NCI-H526 (cell line): ENCODE measurements at regions not wholly inside any gene's neighbourhood (a gene's known extent, or its start where the extent isn't known, plus 50 kb on each side); places are given as distances from the start of the nearest gene placed in this dataset.
A peak's percentile ranks its signal among the peaks of the same experiment; 100 is the strongest.

ENCODE experiments used
- DNase-seq, 2 experiments: peaks; one replicate each; lab custom pipeline; 2025; lab: John Stamatoyannopoulos, UW

DNA sequence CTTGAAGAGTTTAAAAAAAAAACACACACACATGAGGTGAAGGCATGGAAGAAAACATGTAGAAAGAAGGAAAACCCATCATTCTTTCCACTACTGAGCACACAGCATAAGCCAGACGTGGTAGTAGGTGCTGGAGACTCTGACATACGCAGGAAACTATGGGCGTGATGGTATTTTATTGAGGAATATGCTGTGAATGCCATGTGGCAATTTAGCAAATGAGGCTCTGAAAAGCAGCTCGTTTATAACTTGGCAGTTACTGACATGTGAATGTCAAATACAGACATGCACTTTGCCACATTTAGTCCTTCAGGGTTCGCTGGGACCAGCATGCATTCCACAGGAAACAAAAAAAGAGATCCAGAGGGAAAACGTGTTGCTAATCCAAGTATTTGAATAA lies 74.3 kb upstream of the IFNAR2 start:
- peak; percentile 97 to 98 for DNase-seq

DNA sequence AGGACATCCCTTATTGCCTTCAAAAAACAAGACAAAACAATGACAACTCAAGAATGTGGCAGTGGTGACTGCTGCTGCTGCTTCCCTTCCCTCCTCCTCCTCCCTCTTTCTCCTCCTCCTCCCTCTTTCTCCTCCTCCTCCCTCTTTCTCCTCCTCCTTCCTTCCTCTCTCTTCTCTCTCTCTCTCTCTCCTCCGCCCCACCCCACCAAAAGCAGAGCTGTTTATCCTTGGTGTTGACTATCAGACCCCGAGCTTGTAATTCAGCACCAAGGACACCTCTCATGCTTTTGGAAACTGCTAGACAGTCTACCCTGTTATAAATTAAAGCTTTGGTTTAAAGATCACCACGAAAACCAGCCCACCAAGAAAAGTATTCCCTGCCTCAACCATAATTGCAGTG lies 72.4 kb upstream of the IFNAR2 start:
- DNase-seq: no peak

DNA sequence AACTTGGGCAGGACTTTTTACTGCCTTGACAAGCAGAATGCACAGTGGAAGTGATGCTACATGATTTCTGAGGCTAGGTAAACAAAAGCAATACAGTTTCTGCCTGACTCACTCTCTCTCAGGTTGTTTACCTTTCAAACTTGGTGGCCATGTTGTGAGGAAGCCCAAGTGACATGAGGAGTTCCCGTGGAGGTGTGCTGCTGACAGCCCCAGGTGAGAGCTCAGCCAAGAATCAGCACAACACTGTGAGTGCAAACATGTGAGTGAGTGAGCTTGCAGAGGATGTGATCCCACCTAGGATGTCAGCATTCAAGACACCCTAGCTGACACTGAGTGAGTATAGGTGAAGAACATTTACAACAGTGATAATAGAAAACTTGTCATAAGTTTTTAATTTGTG lies 71.1 kb upstream of the IFNAR2 start:
- no peak for DNase-seq

DNA sequence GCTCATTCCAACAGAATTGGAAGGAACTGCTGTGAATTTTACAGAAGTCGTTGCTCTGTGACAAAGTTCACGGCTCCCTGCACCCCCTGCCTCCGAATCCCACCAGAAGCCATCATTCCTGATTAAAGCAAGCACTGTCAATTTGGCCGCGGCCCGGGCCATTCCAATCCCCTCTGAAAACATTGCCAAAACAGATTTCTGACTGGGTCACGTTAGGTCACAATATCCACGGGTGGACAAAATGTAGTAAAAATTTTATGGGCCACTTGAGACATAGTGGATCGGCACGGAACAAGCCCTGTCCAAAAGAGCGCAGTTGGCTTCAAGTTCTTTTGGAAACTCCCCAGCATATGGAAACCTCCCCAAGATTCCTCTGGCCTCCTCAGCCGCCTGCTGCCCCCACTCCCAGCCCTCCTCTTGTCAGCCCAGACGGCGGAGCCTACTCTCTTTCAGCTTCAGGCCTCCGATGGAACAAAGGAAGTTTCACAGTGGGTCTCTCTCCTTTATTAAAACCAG lies 67.2 kb upstream of the IFNAR2 start:
- DNase-seq: no peak

DNA sequence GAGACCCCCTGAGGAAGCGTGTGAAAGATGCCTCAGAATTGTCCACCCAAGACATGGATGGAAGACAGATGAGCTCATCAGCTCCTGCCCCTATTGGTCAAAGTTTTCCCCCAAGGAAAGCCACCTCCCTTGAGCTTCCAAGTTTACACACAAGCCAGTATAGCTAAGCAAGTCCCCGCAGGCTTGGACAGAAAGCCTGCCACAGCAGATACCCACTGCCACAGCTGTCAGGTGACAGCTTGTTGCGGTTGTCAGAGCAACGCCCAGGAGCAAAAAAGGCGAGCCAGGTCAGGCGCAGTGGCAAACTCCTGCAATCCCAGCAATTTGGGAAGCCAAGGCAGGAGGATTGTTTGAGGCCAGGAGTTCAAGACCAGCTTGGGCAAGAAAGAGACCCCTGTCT lies 60.9 kb upstream of the IFNAR2 start:
- DNase-seq: no peak

DNA sequence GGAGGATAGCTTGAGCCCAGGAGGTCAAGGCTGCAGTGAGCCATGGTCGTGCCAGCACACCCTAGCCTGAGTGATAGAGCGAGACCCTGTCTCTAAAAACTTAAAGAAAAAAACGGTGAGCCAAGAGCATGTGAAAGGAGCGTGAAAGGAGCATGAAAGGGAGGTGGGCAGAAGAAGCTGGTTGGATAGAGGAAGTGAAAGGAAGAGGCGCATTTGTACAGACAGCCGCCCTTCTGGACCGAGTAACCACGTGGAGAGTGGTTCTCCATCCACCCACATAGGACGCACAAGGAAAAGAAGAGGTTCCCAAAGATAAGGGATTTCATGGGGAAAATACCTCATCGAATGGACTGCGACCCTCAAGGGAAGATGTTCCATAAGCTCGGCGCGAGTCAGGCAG lies 60.4 kb upstream of the IFNAR2 start:
- no peak for DNase-seq

DNA sequence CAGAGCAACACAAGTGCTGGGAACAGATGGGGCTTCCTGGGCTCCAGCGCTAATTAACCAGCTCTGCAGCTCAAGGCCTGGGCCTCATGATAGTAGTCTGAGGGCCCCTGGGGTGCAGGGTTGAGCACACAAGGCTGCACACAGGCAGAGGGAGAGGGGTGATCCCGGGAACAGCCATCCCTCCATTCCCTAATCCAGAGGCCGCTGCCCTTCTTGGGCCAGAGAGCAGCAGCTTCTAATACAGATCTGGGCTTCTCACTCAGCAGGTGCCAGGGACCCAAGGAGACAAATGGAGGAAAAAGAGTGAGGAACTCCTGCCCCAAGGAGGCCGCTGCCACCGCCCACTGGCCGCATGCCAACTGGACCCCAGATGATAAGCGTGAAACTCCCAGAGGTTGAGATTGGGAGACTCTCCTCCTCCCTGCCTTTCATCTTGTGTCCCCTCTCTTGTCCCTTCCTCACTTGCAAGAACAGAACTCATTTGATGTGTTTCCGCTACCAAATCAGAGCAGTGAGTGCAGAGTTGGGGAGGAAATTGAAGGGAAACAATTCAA lies 58.0 kb upstream of the IFNAR2 start:
- no peak for DNase-seq

DNA sequence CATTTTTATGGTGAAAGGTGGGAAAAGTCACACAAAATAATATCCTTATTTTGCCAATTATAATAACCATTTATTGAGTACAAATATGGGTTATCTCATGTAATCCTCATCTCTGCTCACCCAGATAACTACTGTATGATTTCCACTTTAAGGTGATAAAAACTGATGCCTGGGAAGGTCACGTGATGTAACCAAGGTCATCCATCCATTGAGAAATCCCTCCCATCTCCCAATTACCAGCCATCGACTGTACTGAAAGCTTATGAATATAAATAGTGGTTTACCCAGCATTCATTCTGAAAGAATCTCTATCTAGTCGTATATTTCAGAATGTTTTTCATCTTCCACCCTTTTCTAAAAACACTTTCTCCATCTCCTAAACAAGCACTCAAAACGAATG lies 55.0 kb upstream of the IFNAR2 start:
- DNase-seq: no peak
